GM21390 (cell line): ENCODE measurements at regions not wholly inside any gene's neighbourhood (a gene's known extent, or its start where the extent isn't known, plus 50 kb on each side); places are given as distances from the start of the nearest gene placed in this dataset.

Experiments used
- ATAC-seq: cut with Tn5 transposase; IDR thresholded peaks from one replicate; pipeline ENCODE4 v1.9.1; 2021; ENCODE audit not compliant: unreplicated experiment

GRCh38 chr7:130896051-130896881, 162.3 kb upstream of the KLF14 start:
- no peak for ATAC-seq

- ATAC-seq = no peak
Observed at GRCh38 chr7:130896898-130897514, 163.0 kb upstream of the KLF14 start.

- ATAC-seq = no peak
Observed at GRCh38 chr7:130897515-130898419, 163.8 kb upstream of the KLF14 start.

- no peak for ATAC-seq
Observed at GRCh38 chr7:130899071-130899560, 165.1 kb upstream of the KLF14 start.

GRCh38 chr7:130899638-130900401, 165.8 kb upstream of the KLF14 start:
- no peak for ATAC-seq

- ATAC-seq = no peak
Observed at GRCh38 chr7:130900471-130901076, 166.6 kb upstream of the KLF14 start.

- ATAC-seq = no peak
Observed at GRCh38 chr7:130901209-130901783, 167.3 kb upstream of the KLF14 start.

- ATAC-seq = no peak
Observed at GRCh38 chr7:130902755-130903357, 168.8 kb upstream of the KLF14 start.

GRCh38 chr7:130903358-130903974, 169.5 kb upstream of the KLF14 start:
- ATAC-seq = no peak

GRCh38 chr7:130904031-130904757, 170.2 kb upstream of the KLF14 start:
- no peak for ATAC-seq

GRCh38 chr7:130904792-130905191, 170.8 kb upstream of the KLF14 start:
- no peak for ATAC-seq

GRCh38 chr7:130906575-130906974, 172.6 kb upstream of the KLF14 start:
- no peak for ATAC-seq

GRCh38 chr7:130907439-130907838, 173.4 kb upstream of the KLF14 start:
- ATAC-seq = no peak

- no peak for ATAC-seq
Observed at GRCh38 chr7:130908345-130909160, 174.5 kb upstream of the KLF14 start.

GRCh38 chr7:130909161-130909836, 175.3 kb upstream of the KLF14 start:
- ATAC-seq = no peak

GRCh38 chr7:130909881-130910672, 176.1 kb upstream of the KLF14 start:
- ATAC-seq = no peak
